Progenitor cell of endocrine pancreas (in vitro differentiated cells): ENCODE measurements at regions not wholly inside any gene's neighbourhood (a gene's known extent, or its start where the extent isn't known, plus 50 kb on each side); places are given as distances from the start of the nearest gene placed in this dataset.

Source experiments
- DNase-seq: peaks from one replicate; pipeline ENCODE4 v3.0.0; 2021; ENCODE audit warnings: low spot score; ENCODE audit not compliant: unreplicated experiment
- H3K27ac Mint-ChIP-seq: 2 replicates; pipeline ENCODE4 v1.8.0; 2021; ENCODE audit warnings: mild to moderate bottlenecking, moderate library complexity, mixed read lengths
- H3K27me3 Mint-ChIP-seq: 2 replicates; pipeline ENCODE4 v1.8.0; 2021; ENCODE audit warnings: mixed read lengths
- H3K36me3 Mint-ChIP-seq: 2 replicates; pipeline ENCODE4 v1.8.0; 2022; ENCODE audit warnings: mixed read lengths; ENCODE audit not compliant: insufficient read depth
- H3K4me1 Mint-ChIP-seq: 2 replicates; pipeline ENCODE4 v1.8.0; 2021; ENCODE audit warnings: low read depth, mixed read lengths
- H3K4me3 Mint-ChIP-seq: 2 replicates; pipeline ENCODE4 v1.8.0; 2021; ENCODE audit warnings: low read depth, mild to moderate bottlenecking, moderate library complexity, mixed read lengths
- H3K9me3 Mint-ChIP-seq: 2 replicates; pipeline ENCODE4 v1.8.0; 2021; ENCODE audit warnings: low read depth, mixed read lengths
- CTCF ChIP-seq: fragments of 200-600 bp; sonication (generic); IDR thresholded peaks from one replicate; pipeline ENCODE4 v1.5.0; 2021; ENCODE audit warnings: antibody characterized with exemption, mild to moderate bottlenecking; ENCODE audit not compliant: unreplicated experiment

DNA sequence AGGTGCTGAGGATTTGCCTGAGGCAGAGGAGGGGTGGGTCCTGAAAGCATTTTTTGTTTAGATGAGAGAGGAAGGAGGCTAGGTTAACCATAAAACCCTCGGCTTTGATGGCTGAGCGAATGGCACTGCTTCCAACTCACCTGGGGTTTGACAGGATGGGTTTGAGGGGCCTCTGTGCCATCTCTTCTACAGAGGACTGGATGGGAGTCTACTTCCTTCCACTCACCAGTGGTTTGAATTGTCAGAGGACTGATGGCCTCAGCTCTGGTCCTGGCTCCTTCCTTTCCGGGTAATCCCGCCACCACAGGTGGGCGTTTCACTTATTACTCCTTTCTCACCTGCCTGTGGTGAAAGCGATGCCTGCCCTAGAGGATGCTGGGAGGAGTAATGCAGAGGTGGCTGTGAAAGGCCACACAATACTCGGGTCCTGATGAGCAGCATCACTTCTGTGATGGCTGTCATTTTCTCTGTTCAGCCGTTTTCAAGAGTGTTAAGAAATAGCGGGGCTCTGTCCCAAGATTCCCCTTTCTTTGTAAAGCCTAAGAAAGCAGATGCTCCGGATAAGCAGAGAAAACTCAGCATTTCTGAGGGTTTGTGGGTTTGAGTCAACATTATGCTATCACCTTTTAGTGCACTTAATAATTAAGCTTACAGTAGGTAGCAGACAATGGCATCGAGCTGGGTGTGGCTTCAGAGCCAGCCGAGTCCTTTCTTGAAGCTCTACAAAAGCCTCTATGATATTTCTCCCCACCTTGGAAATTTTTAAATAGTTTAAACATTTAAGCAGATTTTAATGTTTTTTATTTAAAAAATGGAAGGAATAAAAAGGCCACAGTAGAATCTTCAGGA, 220.7 kb downstream of the HLX start:
- Mint-ChIP-seq H3K36me3 (no peaks in the 10 kb centered on the region), H3K27me3 (peaks cover 6% of the 10 kb centered on the region), H3K4me1 (no peaks in the 10 kb centered on the region), H3K27ac (no peak overlapping the region), H3K9me3 (no peaks in the 10 kb centered on the region), H3K4me3 (no peak overlapping the region)
- no peak for TF ChIP-seq CTCF
- DNase-seq, result no peak

- Mint-ChIP-seq H3K4me1 (peaks cover 3% of the 10 kb centered on the region), H3K27me3 (peaks cover 6% of the 10 kb centered on the region), H3K36me3 (no peaks in the 10 kb centered on the region), H3K9me3 (no peaks in the 10 kb centered on the region), H3K4me3 (no peak overlapping the region), H3K27ac (no peak overlapping the region)
- TF ChIP-seq CTCF, result no peak
- no peak for DNase-seq
Measured at GRCh38 chr1:221100611-221101010, 221.4 kb downstream of the HLX start.

DNA sequence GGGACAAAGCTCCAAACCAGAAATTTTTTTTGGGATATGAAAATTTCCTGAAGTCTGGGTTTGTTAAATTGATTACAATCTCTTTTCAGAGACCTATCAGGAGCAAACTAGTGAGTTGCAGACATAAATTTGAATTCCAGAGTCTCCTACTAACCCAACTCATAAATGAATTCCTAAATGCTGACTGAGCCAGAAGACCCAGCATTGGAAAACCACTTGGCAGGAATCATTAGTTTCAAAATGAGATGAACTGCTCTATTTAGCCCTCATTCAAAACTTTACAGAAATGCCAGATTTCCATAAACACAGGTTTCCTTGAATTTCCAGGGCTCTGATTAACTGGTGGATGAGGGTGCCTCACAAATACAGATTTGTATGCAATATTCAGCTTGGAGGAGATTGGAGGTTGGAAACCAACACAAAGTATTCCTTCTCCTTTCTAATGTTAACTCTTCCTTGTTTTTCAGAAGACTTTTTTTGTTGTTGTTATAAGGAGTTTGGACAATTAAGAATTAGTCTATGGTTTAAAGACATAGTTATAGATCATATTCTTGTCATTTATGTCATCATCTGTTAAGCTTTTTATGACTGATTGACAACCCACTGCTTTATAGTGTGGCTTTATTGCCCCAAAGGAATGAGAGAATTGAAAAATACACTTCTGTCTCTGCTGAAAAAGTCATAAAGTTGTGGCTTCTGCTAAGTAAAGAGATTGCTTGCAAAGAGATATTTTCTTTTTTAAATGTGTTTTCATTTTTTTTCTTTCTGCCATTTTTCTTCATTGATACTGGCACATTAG, 222.8 kb downstream of the HLX start:
- Mint-ChIP-seq H3K27me3 (peaks cover 6% of the 10 kb centered on the region), H3K27ac (no peak overlapping the region), H3K4me3 (no peak overlapping the region), H3K36me3 (no peaks in the 10 kb centered on the region), H3K9me3 (peaks cover 3% of the 10 kb centered on the region), H3K4me1 (peaks cover 6% of the 10 kb centered on the region)
- DNase-seq, result no peak
- TF ChIP-seq CTCF, result no peak

DNA sequence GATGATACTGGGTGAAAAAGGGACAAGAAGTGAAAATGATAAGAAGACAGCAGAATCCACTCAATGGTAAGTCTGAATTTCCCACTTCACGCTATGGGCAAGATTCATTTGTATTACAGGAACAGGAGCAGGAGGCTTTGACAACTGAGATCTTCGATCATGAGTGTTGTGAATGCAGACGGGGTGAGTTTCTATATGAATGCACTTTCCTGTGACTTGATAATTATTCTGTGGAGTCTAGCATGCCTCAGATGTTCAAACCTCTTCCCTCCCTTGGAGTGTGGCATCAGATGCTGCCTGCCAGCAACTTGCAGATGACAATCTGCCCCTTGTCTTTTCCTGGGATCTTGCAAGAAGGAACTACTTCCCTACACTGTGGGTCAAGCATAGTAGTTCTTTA, 225.4 kb downstream of the HLX start:
- Mint-ChIP-seq H3K27me3 (no peaks in the 10 kb centered on the region), H3K27ac (no peak overlapping the region), H3K4me3 (no peak overlapping the region), H3K9me3 (peaks cover 6% of the 10 kb centered on the region), H3K36me3 (no peaks in the 10 kb centered on the region), H3K4me1 (peaks cover 6% of the 10 kb centered on the region)
- no peak for DNase-seq
- TF ChIP-seq CTCF, result no peak

DNA sequence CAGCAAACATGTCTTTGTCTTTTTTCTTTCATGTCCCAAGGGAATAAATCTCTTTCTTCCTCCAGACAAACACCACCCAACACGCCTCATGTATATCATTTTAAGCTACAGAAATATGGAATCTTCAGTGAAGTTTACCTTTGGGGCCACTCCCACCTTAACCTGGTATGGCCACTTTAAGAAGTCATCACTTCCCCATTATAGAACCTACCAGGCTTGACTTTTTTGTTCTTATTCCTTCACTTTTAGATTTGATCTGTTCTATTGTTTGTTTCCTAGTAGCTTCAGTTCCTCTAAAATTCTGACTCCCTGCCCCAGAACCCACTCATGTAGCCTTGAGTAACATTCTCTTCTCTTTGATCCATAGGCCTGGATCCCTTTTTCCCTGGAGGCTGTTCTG, 226.3 kb downstream of the HLX start:
- peaks cover 6% of the 10 kb centered on the region for H3K4me1 Mint-ChIP-seq

More for the DNA sequence above, 226.3 kb downstream of the HLX start:
- H3K27ac Mint-ChIP-seq, result no peak overlapping the region
- no peak overlapping the region for H3K4me3 Mint-ChIP-seq
- TF ChIP-seq CTCF, result no peak
- no peaks in the 10 kb centered on the region for H3K27me3 Mint-ChIP-seq
- H3K36me3 Mint-ChIP-seq, result no peaks in the 10 kb centered on the region
- DNase-seq, result no peak
- peaks cover 6% of the 10 kb centered on the region for H3K9me3 Mint-ChIP-seq
